Skeletal muscle tissue (tissue), 3 donors: ENCODE measurements at regions not wholly inside any gene's neighbourhood (a gene's known extent, or its start where the extent isn't known, plus 50 kb on each side); places are given as distances from the start of the nearest gene placed in this dataset.
"Not testable (repeated sequence)": the region's sequence is repeated elsewhere in the genome, so short reads cannot be mapped to it uniquely, and the experiment has no call there.

ENCODE experiments used
- H3K27ac ChIP-seq: one replicate; pipeline ENCODE4 v1.7.0; 2013; ENCODE audit warnings: mild to moderate bottlenecking, low read depth, low read length, inconsistent platforms
- H3K27me3 ChIP-seq, 3 donors: one replicate each; pipeline ENCODE4 v1.7.0; 2013; ENCODE audit warnings: low read length in 3 of 3; ENCODE audit not compliant: control insufficient read depth in 3 of 3, insufficient read depth in 3 of 3
- H3K36me3 ChIP-seq, 3 donors: one replicate each; pipeline ENCODE4 v1.7.0; 2013; ENCODE audit warnings: low read length in 3 of 3; ENCODE audit not compliant: control insufficient read depth in 3 of 3, insufficient read depth in 3 of 3
- H3K4me1 ChIP-seq, 3 donors: one replicate each; pipeline ENCODE4 v1.7.0; 2013; ENCODE audit warnings: low read length in 3 of 3, mild to moderate bottlenecking in 3 of 3; ENCODE audit not compliant: control insufficient read depth in 3 of 3, insufficient read depth in 3 of 3
- H3K4me3 ChIP-seq, 3 donors: one replicate each; pipeline ENCODE4 v1.7.0; 2013; ENCODE audit warnings: low read length in 3 of 3
- H3K9ac ChIP-seq, 3 donors: one replicate each; pipeline ENCODE4 v1.7.0; 2013; ENCODE audit warnings: low read length in 3 of 3, mild to moderate bottlenecking in 3 of 3, moderate library complexity in 2 of 3, low read depth in 1 of 3
- H3K9me3 ChIP-seq, 3 donors: one replicate each; pipeline ENCODE4 v1.7.0; 2013; ENCODE audit warnings: low read length in 3 of 3; ENCODE audit not compliant: control insufficient read depth in 3 of 3
- donor health status: Osteomylitis.

DNA sequence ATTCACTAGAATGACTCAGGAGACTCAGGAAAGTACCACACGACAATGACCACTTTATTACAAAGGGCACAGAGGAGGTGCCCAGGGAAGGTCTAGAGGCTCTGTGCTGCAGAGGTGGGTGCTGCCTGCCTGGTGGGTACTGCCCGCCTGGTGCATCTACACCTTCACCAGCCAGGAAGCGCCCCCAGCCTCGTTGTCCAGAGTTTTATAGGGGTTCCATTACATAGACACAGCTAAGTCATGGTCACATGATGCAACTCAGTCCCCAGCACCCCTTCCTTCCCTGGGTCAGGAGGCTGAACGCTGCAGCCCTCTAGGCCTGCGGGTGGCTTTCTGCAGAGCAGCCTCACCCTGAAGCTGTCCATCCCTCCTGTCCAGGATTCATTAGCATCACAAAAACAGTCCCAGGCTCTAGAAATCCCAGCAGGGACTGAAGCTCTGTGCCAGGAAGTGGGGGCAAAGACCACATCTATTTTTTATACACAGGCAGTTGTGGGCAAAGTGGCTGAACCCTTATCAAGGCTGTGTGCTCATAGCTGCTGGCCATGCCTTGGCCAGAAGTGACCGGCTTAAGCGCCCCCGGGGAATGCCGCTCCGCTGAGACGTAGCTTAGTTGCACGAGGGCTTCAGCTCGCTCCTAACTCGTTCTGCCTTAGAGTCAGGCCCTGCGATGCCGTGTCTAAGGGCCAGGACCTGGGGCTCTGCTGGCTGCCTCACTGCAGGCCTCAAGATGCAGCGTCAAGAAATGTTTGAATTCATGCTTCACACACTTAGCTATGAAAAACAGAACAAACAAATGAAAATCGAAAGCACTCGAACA, 219.0 kb downstream of the GLRX3 start:
- H3K27ac ChIP-seq = no peak overlapping the region
- H3K36me3 ChIP-seq = no peaks in the 10 kb centered on the region
- H3K9ac ChIP-seq = no peak overlapping the region
- no peak overlapping the region for H3K4me3 ChIP-seq
- H3K4me1 ChIP-seq = no peaks in the 10 kb centered on the region
- peaks cover 0 to 2% (median 0%) of the 10 kb centered on the region in 3 donors for H3K9me3 ChIP-seq
- H3K27me3 ChIP-seq = peaks cover 0 to 6% (median 0%) of the 10 kb centered on the region in 3 donors

GRCh38 chr10:130356429-130356828, 220.2 kb downstream of the GLRX3 start:
- H3K4me1 ChIP-seq, H3K27me3 ChIP-seq, H3K9me3 ChIP-seq, H3K36me3 ChIP-seq, H3K9ac ChIP-seq, H3K27ac ChIP-seq, H3K4me3 ChIP-seq: not testable (repeated sequence)

DNA sequence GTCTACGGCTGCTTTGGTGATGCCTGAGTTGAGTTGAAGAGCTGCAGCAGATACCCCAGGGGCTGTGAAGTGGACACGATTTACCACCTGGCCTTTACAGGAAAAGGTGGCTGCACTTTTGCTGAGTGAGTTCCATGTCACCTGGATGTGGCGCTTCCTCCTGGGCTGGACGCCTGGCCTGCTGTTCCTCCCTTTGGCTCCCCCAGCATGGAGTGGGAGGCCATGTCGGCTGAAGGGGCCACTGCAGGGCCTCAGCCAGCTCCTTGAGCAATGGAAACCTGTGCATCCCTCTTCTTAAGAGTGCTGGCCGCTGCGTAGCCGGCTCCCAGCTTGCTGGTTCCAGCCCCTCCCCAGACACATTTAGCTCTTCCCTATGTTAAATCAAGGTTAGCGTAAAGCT, 221.0 kb downstream of the GLRX3 start:
- no peak overlapping the region for H3K9ac ChIP-seq
- peaks cover 0 to 2% (median 0%) of the 10 kb centered on the region in 3 donors for H3K9me3 ChIP-seq
- H3K27ac ChIP-seq = no peak overlapping the region
- no peaks in the 10 kb centered on the region for H3K4me1 ChIP-seq
- H3K27me3 ChIP-seq = peaks cover 0 to 9% (median 3%) of the 10 kb centered on the region in 3 donors
- no peaks in the 10 kb centered on the region for H3K36me3 ChIP-seq
- H3K4me3 ChIP-seq = no peak overlapping the region

DNA sequence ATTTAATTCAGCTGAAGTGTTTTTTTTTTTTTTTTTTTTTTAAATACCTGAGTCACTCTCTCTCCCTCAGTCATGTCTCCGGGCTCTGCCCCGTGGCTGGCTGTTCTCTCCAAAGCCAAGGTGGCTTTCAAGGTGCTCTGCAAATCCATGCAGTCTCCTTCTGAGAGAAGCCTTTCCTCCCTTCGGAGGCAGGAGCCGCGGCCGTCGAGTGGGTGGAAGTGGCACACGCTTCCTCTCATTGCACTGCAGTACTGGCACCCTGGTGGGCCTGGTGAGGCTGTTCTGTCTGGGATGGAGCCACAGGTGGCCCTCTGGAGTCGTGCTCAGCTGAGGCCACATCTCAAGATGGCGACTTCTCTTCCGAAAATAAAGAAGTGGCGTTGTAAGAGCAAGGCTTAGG, 221.8 kb downstream of the GLRX3 start:
- no peak overlapping the region for H3K4me3 ChIP-seq
- H3K9me3 ChIP-seq = peaks cover 0 to 2% (median 0%) of the 10 kb centered on the region in 3 donors
- H3K9ac ChIP-seq = no peak overlapping the region
- no peak overlapping the region for H3K27ac ChIP-seq
- no peaks in the 10 kb centered on the region for H3K4me1 ChIP-seq
- no peaks in the 10 kb centered on the region for H3K36me3 ChIP-seq
- H3K27me3 ChIP-seq = peaks cover 0 to 9% (median 3%) of the 10 kb centered on the region in 3 donors

DNA sequence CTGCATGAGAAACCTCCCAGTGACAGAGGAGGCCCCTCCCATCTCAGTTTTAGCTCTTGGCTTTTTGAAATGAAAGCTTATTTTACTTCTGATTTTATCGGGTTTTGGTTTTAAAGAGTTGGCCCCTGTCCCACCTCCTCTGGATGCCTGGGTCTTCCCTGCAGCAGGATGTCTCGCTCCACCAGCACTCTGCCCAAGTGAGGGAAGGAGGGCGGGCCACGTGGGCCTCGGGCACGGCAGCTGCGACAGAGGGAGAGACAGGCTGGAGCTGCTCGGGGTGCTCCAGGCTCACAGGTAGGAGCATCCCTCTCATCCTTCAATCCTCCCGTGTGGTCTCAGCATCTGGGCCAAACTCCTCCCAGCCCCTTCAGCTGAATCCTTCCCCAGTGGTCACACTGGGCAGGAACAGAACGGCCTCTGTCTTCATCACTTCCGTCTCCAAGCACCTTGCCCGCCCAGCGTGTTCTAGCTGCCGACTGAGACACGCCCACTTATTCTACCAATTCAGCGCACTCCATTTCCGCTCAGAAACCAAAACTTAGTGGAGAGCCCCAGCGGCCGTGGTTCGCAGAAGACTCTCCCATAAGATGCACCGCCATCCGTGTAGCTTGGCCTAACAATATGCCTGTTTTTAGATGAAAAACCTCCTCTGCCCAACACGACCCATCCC, 222.9 kb downstream of the GLRX3 start:
- H3K36me3 ChIP-seq = no peaks in the 10 kb centered on the region
- no peaks in the 10 kb centered on the region for H3K4me1 ChIP-seq

DNA sequence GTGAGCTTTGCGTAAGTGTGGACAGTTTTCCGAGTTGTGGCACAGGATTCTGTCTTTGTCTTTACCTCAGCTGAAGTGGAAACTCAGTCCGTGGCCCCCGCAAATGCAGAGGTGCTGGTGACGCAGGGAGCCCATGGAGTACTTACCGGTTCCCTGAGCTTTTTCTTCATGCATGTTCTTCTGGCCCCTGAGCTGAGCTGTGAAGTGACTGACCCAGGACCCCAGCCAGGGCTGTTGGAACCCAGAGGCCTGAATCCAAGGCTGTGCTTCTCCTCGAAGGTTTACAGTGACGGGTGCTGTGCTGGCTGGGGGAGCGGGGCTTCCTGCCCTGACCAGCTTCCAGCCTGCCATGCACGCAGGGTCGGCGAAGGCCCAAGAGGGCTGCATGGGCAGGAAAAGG, 223.5 kb downstream of the GLRX3 start:
- no peaks in the 10 kb centered on the region for H3K36me3 ChIP-seq
- H3K4me3 ChIP-seq = no peak overlapping the region
- no peak overlapping the region for H3K9ac ChIP-seq
- peaks cover 0 to 12% (median 3%) of the 10 kb centered on the region in 3 donors for H3K27me3 ChIP-seq
- no peak overlapping the region for H3K27ac ChIP-seq
- H3K4me1 ChIP-seq = no peaks in the 10 kb centered on the region
- peaks cover 0 to 2% (median 0%) of the 10 kb centered on the region in 3 donors for H3K9me3 ChIP-seq

More for the DNA sequence above, 222.9 kb downstream of the GLRX3 start:
- H3K27me3 ChIP-seq = peaks cover 0 to 14% (median 3%) of the 10 kb centered on the region in 3 donors
- no peak overlapping the region for H3K27ac ChIP-seq
- H3K9me3 ChIP-seq = peaks cover 0 to 2% (median 0%) of the 10 kb centered on the region in 3 donors
- no peak overlapping the region for H3K9ac ChIP-seq
- no peak overlapping the region for H3K4me3 ChIP-seq

DNA sequence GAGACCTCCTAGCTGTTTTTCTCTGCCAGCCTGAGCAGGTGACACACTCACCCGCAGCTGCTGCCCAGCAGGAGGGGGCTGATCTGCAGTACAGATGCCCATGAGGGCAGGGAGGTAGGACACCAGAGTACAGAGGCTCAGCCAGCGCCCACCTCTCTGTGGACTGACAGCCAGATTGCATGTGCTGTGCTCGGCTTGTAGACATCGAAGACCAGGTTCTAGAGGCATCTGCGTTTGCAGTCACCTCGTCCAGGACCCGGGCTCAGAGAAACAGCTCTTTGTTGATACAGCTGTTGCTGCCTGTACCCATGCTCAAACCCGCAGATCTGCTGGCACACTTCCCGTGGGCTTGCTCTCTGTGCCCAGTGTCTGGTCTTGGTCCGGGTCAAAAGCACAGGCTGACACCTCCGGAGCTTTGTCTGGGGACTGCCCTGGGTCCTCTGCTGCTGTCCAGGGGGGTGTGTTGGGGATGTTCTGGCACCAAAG, 224.7 kb downstream of the GLRX3 start:
- no peak overlapping the region for H3K9ac ChIP-seq
- peaks cover 0 to 2% (median 0%) of the 10 kb centered on the region in 3 donors for H3K9me3 ChIP-seq
- no peak overlapping the region for H3K4me3 ChIP-seq
- H3K27me3 ChIP-seq = peaks cover 0 to 12% (median 3%) of the 10 kb centered on the region in 3 donors
- H3K4me1 ChIP-seq = no peaks in the 10 kb centered on the region
- H3K36me3 ChIP-seq = no peaks in the 10 kb centered on the region
- no peak overlapping the region for H3K27ac ChIP-seq

- Histone ChIP-seq H3K36me3 (no peaks in the 10 kb centered on the region), H3K4me1 (no peaks in the 10 kb centered on the region), H3K9ac (no peak overlapping the region), H3K4me3 (no peak overlapping the region), H3K27me3 (peaks cover 0 to 12% (median 3%) of the 10 kb centered on the region in 3 donors), H3K9me3 (peaks cover 0 to 2% (median 0%) of the 10 kb centered on the region in 3 donors), H3K27ac (no peak overlapping the region)
Observed at GRCh38 chr10:130361351-130362105, 225.3 kb downstream of the GLRX3 start.

DNA sequence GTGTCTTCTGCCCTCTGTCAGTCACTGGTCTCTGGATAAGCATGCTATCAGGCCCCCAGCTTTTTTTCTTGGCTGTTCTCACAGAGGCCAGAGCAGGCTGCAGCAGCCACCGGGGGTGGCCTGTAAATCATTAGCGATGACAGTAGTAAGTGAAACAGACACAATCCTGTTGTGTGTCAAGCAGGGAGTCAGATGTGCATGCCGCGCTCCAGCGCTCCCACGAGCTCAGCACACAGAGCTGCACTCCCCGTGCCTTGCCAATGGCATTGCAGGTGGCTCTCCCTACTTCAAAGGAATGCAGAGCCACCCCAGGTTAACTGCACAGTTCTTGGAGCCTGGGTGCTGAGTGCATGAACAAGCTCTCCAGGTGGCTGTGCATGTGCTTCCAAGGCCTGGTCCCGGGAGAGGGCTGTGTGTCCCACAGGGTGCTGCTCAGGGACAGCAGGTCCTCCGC, 226.1 kb downstream of the GLRX3 start:
- no peaks in the 10 kb centered on the region for H3K4me1 ChIP-seq
- no peak overlapping the region for H3K9ac ChIP-seq
- no peak overlapping the region for H3K27ac ChIP-seq
- peaks cover 0 to 16% (median 3%) of the 10 kb centered on the region in 3 donors for H3K27me3 ChIP-seq
- H3K36me3 ChIP-seq = no peaks in the 10 kb centered on the region
- H3K9me3 ChIP-seq = peaks cover 0 to 2% (median 0%) of the 10 kb centered on the region in 3 donors
- H3K4me3 ChIP-seq = no peak overlapping the region
